A549 (cell line): ENCODE measurements at regions not wholly inside any gene's neighbourhood (a gene's known extent, or its start where the extent isn't known, plus 50 kb on each side); places are given as distances from the start of the nearest gene placed in this dataset.

ENCODE experiments used
- ATAC-seq, 2 experiments: fragments of 200-7000 bp in 1 of 2; fragments of >200 bp in 1 of 2; cut with Nextera tagmentation in 1 of 2; cut with Tn5 transposase in 1 of 2; 3 replicates each; pipeline versions ENCODE4 v1.8.0 to v1.9.1; 2018 to 2020; ENCODE audit warnings: mild to moderate bottlenecking in 1 of 2, moderate library complexity in 1 of 2
- CTCF ChIA-PET: fragments of 300-600 bp; sonication (Branson Sonifier 250); formaldehyde crosslinking; extraction: SDS; loops from one replicate; lab custom pipeline; 2021; ENCODE audit warnings: antibody characterized with exemption, inconsistent platforms; lab: Yijun Ruan, JAX
- POLR2A ChIA-PET: fragments of 350-600 bp; formaldehyde crosslinking; extraction: SDS; loops from one replicate; lab custom pipeline; 2021; ENCODE audit warnings: antibody characterized with exemption, inconsistent platforms; lab: Yijun Ruan, JAX
- DNase-seq, 2 experiments: peaks; one replicate each; pipeline versions ENCODE4 v3.0.0 to v3.0.0-alpha.2; 2011 to 2016; ENCODE audit warnings: low read depth in 1 of 2, low spot score in 1 of 2
- FAIRE-seq: peaks from 2 replicates; lab custom pipeline; 2011; peaks lifted over from hg19 to GRCh38; lab: Jason Lieb, UNC
- H3K27ac ChIP-seq, 2 experiments: fragments of >200 bp; sonication (Bioruptor Twin); formaldehyde crosslinking; 3 replicates each; pipeline ENCODE4 v1.5.1; 2016 to 2017
- H3K4me1 ChIP-seq: fragments of >200 bp; sonication (Bioruptor Twin); formaldehyde crosslinking; 3 replicates; pipeline ENCODE4 v1.6.1; 2016
- H3K4me2 ChIP-seq: fragments of >200 bp; sonication (Bioruptor Twin); formaldehyde crosslinking; 3 replicates; pipeline ENCODE4 v1.6.1; 2016
- H3K4me3 ChIP-seq: fragments of >200 bp; sonication (Bioruptor Twin); formaldehyde crosslinking; 3 replicates; pipeline ENCODE4 v1.5.1; 2016
- H3K9me3 ChIP-seq: fragments of >200 bp; sonication (Bioruptor Twin); formaldehyde crosslinking; 3 replicates; pipeline ENCODE4 v1.6.1; 2016
- BCL3 ChIP-seq: fragments of >200 bp; sonication (Bioruptor Twin); formaldehyde crosslinking; IDR thresholded peaks from 3 replicates; pipeline ENCODE4 v1.6.1; 2016
- CHD4 ChIP-seq: fragments of 200-600 bp; sonication (generic); IDR thresholded peaks from 2 replicates; pipeline ENCODE4 v1.6.1; 2016; ENCODE audit warnings: antibody characterized with exemption, mild to moderate bottlenecking, borderline replicate concordance
- EHF ChIP-seq: fragments of 250-450 bp; sonication (Bioruptor Pico); IDR thresholded peaks from 2 replicates; pipeline ENCODE4 v1.5.0; 2020; ENCODE audit warnings: mild to moderate bottlenecking
- EHMT2 ChIP-seq: fragments of 200-600 bp; sonication (generic); IDR thresholded peaks from 2 replicates; pipeline ENCODE4 v1.6.1; 2016; ENCODE audit warnings: antibody characterized with exemption, low read depth, mild to moderate bottlenecking, moderate library complexity
- ELK1 ChIP-seq: fragments of 150-350 bp; IDR thresholded peaks from 2 replicates; pipeline ENCODE4 v1.6.1; 2014; ENCODE audit warnings: low read depth, mild to moderate bottlenecking, low read length
- ESRRA ChIP-seq: fragments of 150-350 bp; IDR thresholded peaks from 2 replicates; pipeline ENCODE4 v1.6.1; 2014; ENCODE audit warnings: mild to moderate bottlenecking, low read length, borderline replicate concordance
- FOSL2 ChIP-seq, 2 experiments: fragments of 450-650 bp in 1 of 2; fragments of >200 bp in 1 of 2; sonication (Bioruptor Twin) in 1 of 2; formaldehyde crosslinking; IDR thresholded peaks; 2 replicates each; pipeline versions ENCODE4 v1.5.0 to v1.6.1; 2016 to 2020; ENCODE audit warnings: mild to moderate bottlenecking in 1 of 2, moderate library complexity in 1 of 2
- HDAC2 ChIP-seq: fragments of 200-600 bp; sonication (generic); IDR thresholded peaks from 2 replicates; pipeline ENCODE4 v1.6.1; 2016
- HES2 ChIP-seq: fragments of >200 bp; sonication (Bioruptor Twin); formaldehyde crosslinking; IDR thresholded peaks from 2 replicates; pipeline ENCODE4 v1.6.1; 2016
- HEYL ChIP-seq: fragments of 250-450 bp; sonication (Bioruptor Pico); IDR thresholded peaks from 2 replicates; pipeline ENCODE4 v1.8.0; 2021; ENCODE audit warnings: mild to moderate bottlenecking, moderate library complexity
- JUNB ChIP-seq: fragments of >200 bp; sonication (Bioruptor Twin); formaldehyde crosslinking; IDR thresholded peaks from 2 replicates; pipeline ENCODE4 v1.6.1; 2016
- KDM1A ChIP-seq: fragments of 200-600 bp; sonication (generic); IDR thresholded peaks from 2 replicates; pipeline ENCODE4 v1.6.1; 2016; ENCODE audit warnings: low read depth, mild to moderate bottlenecking
- MAZ ChIP-seq: fragments of 150-350 bp; IDR thresholded peaks from 2 replicates; pipeline ENCODE4 v1.6.1; 2014; ENCODE audit warnings: antibody characterized with exemption, low read depth, low read length, borderline replicate concordance
- MYC ChIP-seq: IDR thresholded peaks from 2 replicates; pipeline ENCODE4 v1.6.1; 2012; ENCODE audit warnings: mild to moderate bottlenecking, inconsistent platforms, low read length, improper control_type of control experiment, borderline replicate concordance
- NPAS2 ChIP-seq: fragments of 250-450 bp; sonication (Bioruptor Pico); IDR thresholded peaks from 2 replicates; pipeline ENCODE4 v1.8.0; 2022; ENCODE audit warnings: mild to moderate bottlenecking, moderate library complexity, borderline replicate concordance
- NR3C1 ChIP-seq: fragments of >200 bp; sonication (Bioruptor Twin); formaldehyde crosslinking; IDR thresholded peaks from 3 replicates; pipeline ENCODE4 v1.6.1; 2017
- PBX3 ChIP-seq: IDR thresholded peaks from 2 replicates; pipeline ENCODE4 v1.6.1; 2012
- PHF8 ChIP-seq: fragments of 200-600 bp; sonication (generic); IDR thresholded peaks from 2 replicates; pipeline ENCODE4 v1.6.1; 2016; ENCODE audit warnings: low read depth, mild to moderate bottlenecking, antibody characterized with exemption, moderate library complexity, borderline replicate concordance
- POLR2A ChIP-seq: IDR thresholded peaks from 2 replicates; pipeline ENCODE4 v1.6.1; 2012; ENCODE audit warnings: mild to moderate bottlenecking, low read length
- RAD21 ChIP-seq, 2 experiments: fragments of >200 bp in 1 of 2; sonication (Bioruptor Twin) in 1 of 2; formaldehyde crosslinking in 1 of 2; IDR thresholded peaks in 1 of 2; conservative IDR thresholded peaks in 1 of 2; 2 replicates in 1 of 2; 3 replicates in 1 of 2; pipeline ENCODE4 v1.6.1; 2012 to 2018; ENCODE audit warnings: inconsistent platforms in 1 of 2
- RCOR1 ChIP-seq: fragments of 150-350 bp; IDR thresholded peaks from 2 replicates; pipeline ENCODE4 v1.6.1; 2014; ENCODE audit warnings: antibody characterized with exemption, low read length, low read depth
- SREBF2 ChIP-seq: fragments of 450-650 bp; IDR thresholded peaks from 2 replicates; pipeline ENCODE4 v1.6.1; 2014; ENCODE audit warnings: mild to moderate bottlenecking, moderate library complexity
- TP53 ChIP-seq: fragments of 250-450 bp; sonication (Bioruptor Pico); IDR thresholded peaks from 2 replicates; pipeline ENCODE4 v1.5.0; 2021; ENCODE audit warnings: mild to moderate bottlenecking, moderate library complexity
- USF2 ChIP-seq: fragments of 450-650 bp; IDR thresholded peaks from 2 replicates; pipeline ENCODE4 v1.6.1; 2014; ENCODE audit warnings: antibody characterized with exemption
- ZSCAN20 ChIP-seq: fragments of 250-450 bp; sonication (Bioruptor Pico); IDR thresholded peaks from 2 replicates; pipeline ENCODE4 v1.8.0; 2022; ENCODE audit warnings: mild to moderate bottlenecking, moderate library complexity
- WGBS: methylation state at CpG from one replicate; pipeline ENCODE4 v1.1.6; 2017; ENCODE audit errors: missing lambda C conversion rate; 5-methylcytosine and 5-hydroxymethylcytosine counted together

GRCh38 chr5:42965934-42966333 lies 74.2 kb downstream of the ANXA2R start:
- no peaks in the 10 kb centered on the region for H3K9me3 ChIP-seq
- FAIRE-seq (no peak), ATAC-seq (no peak), DNase-seq (no peak)
- ChIA-PET CTCF (interaction anchor here (2.2 kb wide), 1 partner anchor 54 kb away, joined by 16 read pairs; no protein-coding TSS in a partner anchor), POLR2A (no interaction called here)
- TF ChIP-seq NPAS2 (no peak), RAD21 (conservative IDR thresholded peaks at IDR 0.05 in 1 of 2, IDR thresholded peaks at IDR 0.05 in 1 of 2) (no peak), RCOR1 (no peak), ESRRA (no peak), EHMT2 (no peak), JUNB (no peak), KDM1A (no peak), SREBF2 (no peak)
- H3K4me3 ChIP-seq = no peak overlapping the region
- H3K4me1 ChIP-seq = no peaks in the 10 kb centered on the region
- no peak overlapping the region for H3K27ac ChIP-seq
- WGBS = 82% methylated on average over 3 of the region's 3 CpGs
- no peak overlapping the region for H3K4me2 ChIP-seq

GRCh38 chr5:42963412-42963811 lies 76.7 kb downstream of the ANXA2R start:
- ATAC-seq (no peak), FAIRE-seq (no peak), DNase-seq (no peak)
- ChIA-PET CTCF (no interaction called here), POLR2A (no interaction called here)
- TF ChIP-seq HEYL (no peak), TP53 (CRISPR knock-in tag) (no peak), POLR2A (no peak), RAD21 (conservative IDR thresholded peaks at IDR 0.05 in 1 of 2, IDR thresholded peaks at IDR 0.05 in 1 of 2) (no peak), ZSCAN20 (CRISPR knock-in tag) (no peak), PBX3 (no peak), NR3C1 (no peak), EHF (CRISPR knock-in tag) (no peak), FOSL2 (IDR thresholded peaks at IDR 0.05) (no peak), FOSL2 (CRISPR knock-in tag; IDR thresholded peaks at IDR 0.05) (no peak), HDAC2 (no peak), BCL3 (no peak), JUNB (no peak), HES2 (no peak), ELK1 (no peak), ESRRA (no peak), RCOR1 (no peak), PHF8 (no peak)
- Histone ChIP-seq H3K9me3 (no peaks in the 10 kb centered on the region), H3K4me3 (no peak overlapping the region), H3K27ac (no peak overlapping the region), H3K4me2 (no peak overlapping the region), H3K4me1 (no peaks in the 10 kb centered on the region)
- 94% methylated on average over 1 of the region's 1 CpG for WGBS

GRCh38 chr5:42962124-42962523 lies 78.0 kb downstream of the ANXA2R start:
- ChIA-PET POLR2A (no interaction called here), CTCF (interaction anchor here (0.8 to 1.2 kb wide), 3 partner anchors 13 to 57 kb away, joined by 3 to 5 read pairs (median 3); no protein-coding TSS in a partner anchor)
- Histone ChIP-seq H3K4me2 (no peak overlapping the region), H3K9me3 (no peaks in the 10 kb centered on the region), H3K27ac (no peak overlapping the region), H3K4me1 (no peaks in the 10 kb centered on the region), H3K4me3 (no peak overlapping the region)
- DNase-seq (no peak), ATAC-seq (no peak), FAIRE-seq (no peak)
- 65% methylated on average over 2 of the region's 2 CpGs for WGBS
- TF ChIP-seq MAZ (no peak), USF2 (no peak), MYC (no peak), CHD4 (no peak)
